ENCODE measurements at regions not wholly inside any gene's neighbourhood (a gene's known extent, or its start where the extent isn't known, plus 50 kb on each side); places are given as distances from the start of the nearest gene placed in this dataset.

GRCh38 chr10:123569436-123570035 is 96.6 kb upstream of the GPR26 start:
- peaks cover 5% of the 10 kb centered on the region for H3K27me3 ChIP-seq (replicated peaks; ENCODE audit: insufficient read depth)
- H3K9me2 ChIP-seq (ENCODE audit: insufficient read depth), result no peaks in the 10 kb centered on the region
- in situ Hi-C loops (cut with MboI), result loop anchor here (10.0 kb wide), 1 partner anchor 815 kb away; no protein-coding TSS in a partner anchor
- H4K20me1 ChIP-seq (ENCODE audit: insufficient read depth), result no peaks in the 10 kb centered on the region
- no peak overlapping the region for H3K27ac ChIP-seq
- H3K4me3 ChIP-seq, result no peak overlapping the region
- 26 to 30% methylated on average over 6 to 7 of the region's 7 CpGs for WGBS, 2 experiments (ENCODE audit: low coverage in 1 of 2, low lambda C conversion rate in 2 of 2, missing lambda C conversion rate in 2 of 2)
- H3K79me2 ChIP-seq (ENCODE audit: insufficient read depth), result no peaks in the 10 kb centered on the region
- no peaks in the 10 kb centered on the region for H3K36me3 ChIP-seq (ENCODE audit: low read depth)
- H3K4me2 ChIP-seq (ENCODE audit: unreplicated experiment), result no peak overlapping the region
- H3K9me3 ChIP-seq (ENCODE audit: low read depth), result no peaks in the 10 kb centered on the region
- H3K9ac ChIP-seq, result no peak overlapping the region
- no peak overlapping the region for H2AFZ ChIP-seq
- H3F3A ChIP-seq (ENCODE audit: insufficient read depth), result no peaks in the 10 kb centered on the region
- H3K4me1 ChIP-seq (ENCODE audit: insufficient read depth), result no peaks in the 10 kb centered on the region
- TF ChIP-seq EZH2 (IDR thresholded peaks at IDR 0.05; ENCODE audit: insufficient read depth, poor library complexity, severe bottlenecking) (no peak), EZH2phosphoT487 (IDR thresholded peaks at IDR 0.05; ENCODE audit: insufficient read depth, low read depth) (no peak)
- DNase-seq, result no peak

- H3K4me1 ChIP-seq (ENCODE audit: insufficient read depth), result no peaks in the 10 kb centered on the region
- no peak for TF ChIP-seq EZH2phosphoT487 (IDR thresholded peaks at IDR 0.05; ENCODE audit: insufficient read depth, low read depth)
- no peak for TF ChIP-seq EZH2 (IDR thresholded peaks at IDR 0.05; ENCODE audit: insufficient read depth, poor library complexity, severe bottlenecking)
- in situ Hi-C loops (cut with MboI), result loop anchor here (10.0 kb wide), 1 partner anchor 815 kb away; no protein-coding TSS in a partner anchor
- H4K20me1 ChIP-seq (ENCODE audit: insufficient read depth), result no peaks in the 10 kb centered on the region
- peaks cover 12% of the 10 kb centered on the region for H3K27me3 ChIP-seq (replicated peaks; ENCODE audit: insufficient read depth)
- H3K4me3 ChIP-seq, result no peak overlapping the region
- H3K9me3 ChIP-seq (ENCODE audit: low read depth), result no peaks in the 10 kb centered on the region
- H3K9me2 ChIP-seq (ENCODE audit: insufficient read depth), result no peaks in the 10 kb centered on the region
- H3K9ac ChIP-seq, result no peak overlapping the region
- no peaks in the 10 kb centered on the region for H3F3A ChIP-seq (ENCODE audit: insufficient read depth)
- H3K27ac ChIP-seq, result no peak overlapping the region
- no peak overlapping the region for H2AFZ ChIP-seq
- no peak for DNase-seq
- 56 to 59% methylated on average over 20 of the region's 20 CpGs for WGBS, 2 experiments (ENCODE audit: low coverage in 1 of 2, low lambda C conversion rate in 2 of 2, missing lambda C conversion rate in 2 of 2)
- no peaks in the 10 kb centered on the region for H3K79me2 ChIP-seq (ENCODE audit: insufficient read depth)
- H3K36me3 ChIP-seq (ENCODE audit: low read depth), result no peaks in the 10 kb centered on the region
- no peak overlapping the region for H3K4me2 ChIP-seq (ENCODE audit: unreplicated experiment)
Observed at GRCh38 chr10:123570051-123570897, 95.9 kb upstream of the GPR26 start.

GRCh38 chr10:123570898-123571515 is 95.1 kb upstream of the GPR26 start:
- no peak overlapping the region for H3K4me2 ChIP-seq (ENCODE audit: unreplicated experiment)
- no peaks in the 10 kb centered on the region for H3K36me3 ChIP-seq (ENCODE audit: low read depth)
- no peaks in the 10 kb centered on the region for H4K20me1 ChIP-seq (ENCODE audit: insufficient read depth)
- TF ChIP-seq EZH2 (IDR thresholded peaks at IDR 0.05; ENCODE audit: insufficient read depth, poor library complexity, severe bottlenecking) (no peak), EZH2phosphoT487 (IDR thresholded peaks at IDR 0.05; ENCODE audit: insufficient read depth, low read depth) (no peak)
- no peak overlapping the region for H3K4me3 ChIP-seq
- DNase-seq, result no peak
- H3K27ac ChIP-seq, result no peak overlapping the region
- WGBS, 2 experiments (ENCODE audit: low coverage in 1 of 2, low lambda C conversion rate in 2 of 2, missing lambda C conversion rate in 2 of 2), result 58 to 60% methylated on average over 12 of the region's 12 CpGs
- no peaks in the 10 kb centered on the region for H3K79me2 ChIP-seq (ENCODE audit: insufficient read depth)
- no peaks in the 10 kb centered on the region for H3F3A ChIP-seq (ENCODE audit: insufficient read depth)
- H3K9me2 ChIP-seq (ENCODE audit: insufficient read depth), result no peaks in the 10 kb centered on the region
- no peaks in the 10 kb centered on the region for H3K9me3 ChIP-seq (ENCODE audit: low read depth)
- H3K9ac ChIP-seq, result no peak overlapping the region
- H2AFZ ChIP-seq, result no peak overlapping the region
- in situ Hi-C loops (cut with MboI), result loop anchor here (10.0 kb wide), 1 partner anchor 814 kb away; no protein-coding TSS in a partner anchor
- peaks cover 13% of the 10 kb centered on the region for H3K27me3 ChIP-seq (replicated peaks; ENCODE audit: insufficient read depth)
- H3K4me1 ChIP-seq (ENCODE audit: insufficient read depth), result no peaks in the 10 kb centered on the region

- Histone ChIP-seq H3K9me3 (ENCODE audit: low read depth) (no peaks in the 10 kb centered on the region), H3K36me3 (ENCODE audit: low read depth) (no peaks in the 10 kb centered on the region), H3K9me2 (ENCODE audit: insufficient read depth) (no peaks in the 10 kb centered on the region), H2AFZ (no peak overlapping the region), H3F3A (ENCODE audit: insufficient read depth) (no peaks in the 10 kb centered on the region), H3K27ac (no peak overlapping the region), H3K4me2 (ENCODE audit: unreplicated experiment) (no peak overlapping the region), H4K20me1 (ENCODE audit: insufficient read depth) (no peaks in the 10 kb centered on the region), H3K4me3 (no peak overlapping the region), H3K4me1 (ENCODE audit: insufficient read depth) (no peaks in the 10 kb centered on the region), H3K9ac (no peak overlapping the region), H3K27me3 (replicated peaks; ENCODE audit: insufficient read depth) (peaks cover 13% of the 10 kb centered on the region), H3K79me2 (ENCODE audit: insufficient read depth) (no peaks in the 10 kb centered on the region)
- TF ChIP-seq EZH2phosphoT487 (IDR thresholded peaks at IDR 0.05; ENCODE audit: insufficient read depth, low read depth), result no peak
- no peak for TF ChIP-seq EZH2 (IDR thresholded peaks at IDR 0.05; ENCODE audit: insufficient read depth, poor library complexity, severe bottlenecking)
- in situ Hi-C loops (cut with MboI), result loop anchor here (10.0 kb wide), 1 partner anchor 813 kb away; no protein-coding TSS in a partner anchor
- no peak for DNase-seq
- 31 to 39% methylated on average over 8 of the region's 8 CpGs for WGBS, 2 experiments (ENCODE audit: low coverage in 1 of 2, low lambda C conversion rate in 2 of 2, missing lambda C conversion rate in 2 of 2)
Observed at GRCh38 chr10:123571978-123572377, 94.2 kb upstream of the GPR26 start.

Data from GM23248 (cell line).